Uterus (tissue), 2 donors: ENCODE measurements at regions not wholly inside any gene's neighbourhood (a gene's known extent, or its start where the extent isn't known, plus 50 kb on each side); places are given as distances from the start of the nearest gene placed in this dataset.

Source experiments
- CTCF ChIP-seq, 4 experiments: fragments of 200-600 bp in 2 of 4; fragments of 450-650 bp in 2 of 4; sonication (generic) in 2 of 4; IDR thresholded peaks; one replicate each; pipeline ENCODE4 v1.5.1; 2016 to 2019; ENCODE audit warnings: antibody characterized with exemption in 4 of 4, mild to moderate bottlenecking in 2 of 4, moderate library complexity in 1 of 4
- POLR2A ChIP-seq, 2 donors: fragments of 450-650 bp; IDR thresholded peaks; one replicate each; pipeline ENCODE4 v1.6.1; 2016; ENCODE audit warnings: antibody characterized with exemption in 2 of 2, mild to moderate bottlenecking in 1 of 2, moderate library complexity in 1 of 2

GRCh38 chr18:46340716-46341115 lies 236.5 kb downstream of the HAUS1 start:
- TF ChIP-seq CTCF (IDR thresholded peaks at IDR 0.05) (no peak), POLR2A (IDR thresholded peaks at IDR 0.05) (no peak)
